Mucosa of descending colon (tissue), 3 donors: ENCODE measurements at regions not wholly inside any gene's neighbourhood (a gene's known extent, or its start where the extent isn't known, plus 50 kb on each side); places are given as distances from the start of the nearest gene placed in this dataset.
A peak's percentile ranks its signal among the peaks of the same experiment; 100 is the strongest.

Source experiments
- ATAC-seq: fragments of 200-7000 bp; cut with Tn5 transposase; one replicate; pipeline ENCODE4 v1.9.1; 2020; ENCODE audit warnings: mild to moderate bottlenecking, moderate library complexity
- DNase-seq, 3 donors: peaks; one replicate each; pipeline ENCODE4 v3.0.0-alpha.2; 2020
- H3K36me3 ChIP-seq: fragments of 200-600 bp; one replicate; pipeline ENCODE4 v1.8.0; 2021; ENCODE audit warnings: low read depth, mild to moderate bottlenecking
- H3K4me1 ChIP-seq: fragments of 200-600 bp; one replicate; pipeline ENCODE4 v1.8.0; 2021; ENCODE audit warnings: low read depth, mild to moderate bottlenecking
- H3K4me3 ChIP-seq: fragments of 200-600 bp; one replicate; pipeline ENCODE4 v1.8.0; 2021; ENCODE audit warnings: mild to moderate bottlenecking
- H3K9me3 ChIP-seq: fragments of 200-600 bp; one replicate; pipeline ENCODE4 v1.8.0; 2021; ENCODE audit warnings: mild to moderate bottlenecking
- CTCF ChIP-seq: fragments of 200-600 bp; IDR thresholded peaks from one replicate; pipeline ENCODE4 v1.8.0; 2022; ENCODE audit warnings: antibody characterized with exemption, mild to moderate bottlenecking
- intact Hi-C, 2 donors: fragments of 100-400 bp; cut with DNase I in 1 of 2; cut with micrococcal nuclease in 1 of 2; formaldehyde crosslinking; loops; one replicate each; pipeline versions ENCODE4 v1.11.0 to v1.11.1; 2022; cut with DNase I, micrococcal nuclease
- donor health status: DM: no; HTN: no; CAD: no; lungs with moderate emphysema.
- donor health status: DM: no; HTN: no; CAD: no.
- donor health status: DM: no; HTN: yes; CAD: no.

GRCh38 chr4:147101678-147102077 lies 156.0 kb upstream of the TTC29 start:
- no peak overlapping the region for H3K4me3 ChIP-seq
- ATAC-seq: no peak
- no peaks in the 10 kb centered on the region for H3K36me3 ChIP-seq
- DNase-seq: no peak
- no peaks in the 10 kb centered on the region for H3K4me1 ChIP-seq
- intact Hi-C loops: no loop called here
- TF ChIP-seq CTCF: no peak
- no peaks in the 10 kb centered on the region for H3K9me3 ChIP-seq

DNA sequence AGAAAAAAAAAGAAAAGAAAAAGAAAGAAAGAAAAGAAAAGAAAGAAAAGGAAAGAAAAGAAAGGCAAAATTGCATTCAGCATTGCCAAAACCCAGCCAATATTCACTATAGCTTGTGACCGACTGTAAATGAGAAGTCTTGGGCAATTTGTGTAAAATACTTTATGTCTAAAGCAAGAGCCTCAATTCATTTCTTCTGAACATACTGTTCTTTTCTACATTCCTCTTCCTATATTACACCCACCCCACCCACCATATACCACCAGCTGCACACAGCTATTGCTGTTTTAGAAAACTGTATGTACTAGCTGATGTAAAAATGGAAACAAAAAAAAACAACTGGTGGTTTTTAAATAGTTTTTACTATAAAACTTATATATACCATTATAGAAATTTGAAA lies 156.9 kb upstream of the TTC29 start:
- H3K36me3 ChIP-seq: no peaks in the 10 kb centered on the region
- no peak for TF ChIP-seq CTCF
- intact Hi-C loops: no loop called here
- no peak overlapping the region for H3K4me3 ChIP-seq
- DNase-seq: no peak
- no peaks in the 10 kb centered on the region for H3K9me3 ChIP-seq
- no peak for ATAC-seq
- no peaks in the 10 kb centered on the region for H3K4me1 ChIP-seq

DNA sequence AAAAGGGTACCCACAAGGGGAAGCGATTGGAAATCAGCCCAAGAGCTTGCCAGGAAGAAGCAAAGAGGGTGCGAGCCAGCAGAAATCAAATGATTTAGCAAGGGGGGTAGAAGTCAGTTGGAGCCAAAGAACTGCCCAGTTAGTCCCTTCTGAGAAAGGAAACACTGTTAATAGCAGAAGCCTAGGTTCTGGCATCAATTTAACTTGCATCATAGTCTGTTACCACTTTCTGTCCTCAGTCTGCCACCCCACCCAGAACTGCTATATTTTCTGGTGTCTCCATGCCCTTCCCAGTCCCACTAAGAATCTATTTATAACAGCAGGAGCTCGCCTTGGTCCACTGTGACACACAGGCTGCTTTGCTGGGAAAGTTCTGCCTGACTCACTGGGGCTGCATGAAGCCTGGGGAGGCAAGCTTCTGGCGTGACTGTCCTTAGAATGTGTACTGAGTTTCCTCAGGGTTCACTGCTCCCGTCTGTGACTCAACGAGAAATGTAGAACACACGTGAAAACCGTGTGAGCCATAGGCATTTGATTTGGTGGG lies 157.8 kb upstream of the TTC29 start:
- no peaks in the 10 kb centered on the region for H3K4me1 ChIP-seq
- peak in 1 of 3 donors; percentile 5 for DNase-seq
- no peak for TF ChIP-seq CTCF
- no peak overlapping the region for H3K4me3 ChIP-seq
- no peaks in the 10 kb centered on the region for H3K36me3 ChIP-seq
- H3K9me3 ChIP-seq: no peaks in the 10 kb centered on the region
- peak; percentile 60 for ATAC-seq
- intact Hi-C loops: no loop called here

DNA sequence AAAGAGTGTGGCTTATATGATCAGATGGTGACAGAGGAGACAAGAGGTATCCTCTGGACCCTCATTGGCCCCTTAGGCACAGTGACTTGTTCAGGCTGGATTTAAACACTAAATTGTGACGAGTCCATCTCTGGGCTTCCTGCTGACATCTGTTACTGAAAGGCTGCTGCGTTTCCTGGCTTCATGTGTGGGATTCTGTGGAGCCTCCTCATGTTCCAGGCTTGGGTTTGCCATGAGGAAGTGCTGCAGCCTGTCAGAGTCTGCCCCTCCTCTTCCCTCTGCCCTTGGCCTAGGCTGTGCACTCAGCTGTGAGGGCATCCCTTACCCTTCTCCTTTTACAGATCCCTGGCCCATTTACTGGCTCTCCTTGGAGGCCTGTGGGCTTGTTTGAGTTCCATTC lies 159.1 kb upstream of the TTC29 start:
- no peak overlapping the region for H3K4me3 ChIP-seq
- no peaks in the 10 kb centered on the region for H3K36me3 ChIP-seq
- no peak for DNase-seq
- H3K9me3 ChIP-seq: no peaks in the 10 kb centered on the region
- intact Hi-C loops: no loop called here
- ATAC-seq: no peak
- no peak for TF ChIP-seq CTCF
- H3K4me1 ChIP-seq: no peaks in the 10 kb centered on the region

GRCh38 chr4:147108409-147108808 lies 162.7 kb upstream of the TTC29 start:
- H3K4me3 ChIP-seq: no peak overlapping the region
- TF ChIP-seq CTCF: no peak
- ATAC-seq (no peak), DNase-seq (no peak)
- no peaks in the 10 kb centered on the region for H3K36me3 ChIP-seq
- no peaks in the 10 kb centered on the region for H3K4me1 ChIP-seq
- no peaks in the 10 kb centered on the region for H3K9me3 ChIP-seq
- intact Hi-C loops: no loop called here

GRCh38 chr4:147109800-147110199 lies 164.1 kb upstream of the TTC29 start:
- Histone ChIP-seq H3K4me1 (no peaks in the 10 kb centered on the region), H3K9me3 (no peaks in the 10 kb centered on the region), H3K4me3 (no peak overlapping the region), H3K36me3 (no peaks in the 10 kb centered on the region)
- no peak for DNase-seq
- intact Hi-C loops: no loop called here
- TF ChIP-seq CTCF: no peak
- no peak for ATAC-seq
